GM12892 (cell line): ENCODE measurements at regions not wholly inside any gene's neighbourhood (a gene's known extent, or its start where the extent isn't known, plus 50 kb on each side); places are given as distances from the start of the nearest gene placed in this dataset.

Source experiments
- POLR2A ChIP-seq: IDR thresholded peaks from 2 replicates; pipeline ENCODE4 v1.6.1; 2011; ENCODE audit warnings: low read depth, low read length, control low read depth
- POLR2AphosphoS5 ChIP-seq: IDR thresholded peaks from 2 replicates; pipeline ENCODE4 v1.6.1; 2011; ENCODE audit warnings: low read depth, low read length, control low read depth

- TF ChIP-seq POLR2AphosphoS5 (no peak), POLR2A (no peak)
Observed at GRCh38 chr1:79478728-79479373, 472.3 kb upstream of the ADGRL4 start.
